Right lobe of liver (tissue), 6 donors: ENCODE measurements at regions not wholly inside any gene's neighbourhood (a gene's known extent, or its start where the extent isn't known, plus 50 kb on each side); places are given as distances from the start of the nearest gene placed in this dataset.
"Not testable (repeated sequence)": the region's sequence is repeated elsewhere in the genome, so short reads cannot be mapped to it uniquely, and the experiment has no call there.

Experiments used
- ATAC-seq, 4 donors: fragments of 200-7000 bp; cut with Tn5 transposase; one replicate each; pipeline ENCODE4 v1.9.1; 2020; ENCODE audit warnings: mild to moderate bottlenecking in 4 of 4, moderate library complexity in 4 of 4
- DNase-seq, 3 donors: peaks; one replicate each; pipeline ENCODE4 v3.0.0-alpha.2; 2020
- H3K27ac ChIP-seq, 3 donors: fragments of 200-600 bp; one replicate each; pipeline ENCODE4 v1.8.0; 2022
- H3K27me3 ChIP-seq, 2 donors: fragments of 200-600 bp; one replicate each; pipeline ENCODE4 v1.8.0; 2022
- H3K36me3 ChIP-seq, 4 donors: fragments of 200-600 bp; sonication (generic) in 1 of 4; one replicate each; pipeline versions ENCODE4 v1.5.1 to v1.8.0; 2017 to 2022; ENCODE audit warnings: control low read depth in 1 of 4
- H3K4me1 ChIP-seq, 4 donors: fragments of 200-600 bp; sonication (generic) in 1 of 4; one replicate each; pipeline versions ENCODE4 v1.5.1 to v1.8.0; 2017 to 2022; ENCODE audit warnings: control low read depth in 1 of 4
- H3K4me3 ChIP-seq, 3 donors: fragments of 200-600 bp; one replicate each; pipeline ENCODE4 v1.8.0; 2022
- H3K9me3 ChIP-seq, 4 donors: fragments of 200-600 bp; sonication (generic) in 1 of 4; one replicate each; pipeline versions ENCODE4 v1.5.1 to v1.8.0; 2017 to 2022; ENCODE audit warnings: control low read depth in 1 of 4
- POLR2A ChIP-seq: fragments of 450-650 bp; IDR thresholded peaks from one replicate; pipeline ENCODE4 v1.6.1; 2017; ENCODE audit warnings: antibody characterized with exemption, mild to moderate bottlenecking
- WGBS: methylation state at CpG from one replicate; pipeline ENCODE4 v1.1.6; 2018; ENCODE audit warnings: low coverage, low lambda C conversion rate; ENCODE audit not compliant: insufficient coverage; ENCODE audit errors: missing lambda C conversion rate; 5-methylcytosine and 5-hydroxymethylcytosine counted together
- intact Hi-C, 2 donors: fragments of 100-400 bp; cut with DNase I; formaldehyde crosslinking; loops; one replicate each; pipeline versions ENCODE4 v1.11.2 to v1.14.1; 2022
- TF ChIP-seq, protein P1 (sequence below), 4 donors: fragments of 200-600 bp in 3 of 4; fragments of 450-650 bp in 1 of 4; IDR thresholded peaks; one replicate each; pipeline versions ENCODE4 v1.5.1 to v1.8.0; 2016 to 2022; ENCODE audit warnings: antibody characterized with exemption in 4 of 4, mild to moderate bottlenecking in 2 of 4
- donor health status: DM: no; HTN: yes; CAD: no.
- donor health status: DM: no; HTN: no; CAD: no.
- donor health status: DM: no; HTN: no; CAD: no.
- donor health status: DM: no; HTN: yes; CAD: no.
- donor health status: DM: no; HTN: yes; CAD: no.

DNA sequence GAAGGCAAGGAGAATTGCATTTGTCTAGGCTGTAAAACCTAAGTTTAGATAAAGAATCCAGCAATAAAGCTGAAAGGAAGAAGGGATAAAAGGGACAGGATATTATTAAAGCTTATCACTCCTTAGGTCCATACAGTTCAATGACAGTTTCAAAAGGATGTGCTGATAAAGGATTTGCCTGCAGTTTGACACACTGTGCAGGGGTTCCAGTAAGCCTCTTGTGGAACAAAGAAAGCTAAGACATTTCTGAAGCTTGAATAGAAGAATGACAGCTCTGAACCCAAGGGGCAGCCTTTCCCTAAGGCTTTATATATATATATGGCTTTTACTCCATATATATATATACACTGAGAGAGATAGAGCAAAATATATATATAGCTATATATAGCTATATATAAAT, 276.8 kb upstream of the GRM3 start:
- ATAC-seq (no peak), DNase-seq (no peak)
- H3K36me3 ChIP-seq = no peaks in the 10 kb centered on the region
- TF ChIP-seq, protein P1, sequence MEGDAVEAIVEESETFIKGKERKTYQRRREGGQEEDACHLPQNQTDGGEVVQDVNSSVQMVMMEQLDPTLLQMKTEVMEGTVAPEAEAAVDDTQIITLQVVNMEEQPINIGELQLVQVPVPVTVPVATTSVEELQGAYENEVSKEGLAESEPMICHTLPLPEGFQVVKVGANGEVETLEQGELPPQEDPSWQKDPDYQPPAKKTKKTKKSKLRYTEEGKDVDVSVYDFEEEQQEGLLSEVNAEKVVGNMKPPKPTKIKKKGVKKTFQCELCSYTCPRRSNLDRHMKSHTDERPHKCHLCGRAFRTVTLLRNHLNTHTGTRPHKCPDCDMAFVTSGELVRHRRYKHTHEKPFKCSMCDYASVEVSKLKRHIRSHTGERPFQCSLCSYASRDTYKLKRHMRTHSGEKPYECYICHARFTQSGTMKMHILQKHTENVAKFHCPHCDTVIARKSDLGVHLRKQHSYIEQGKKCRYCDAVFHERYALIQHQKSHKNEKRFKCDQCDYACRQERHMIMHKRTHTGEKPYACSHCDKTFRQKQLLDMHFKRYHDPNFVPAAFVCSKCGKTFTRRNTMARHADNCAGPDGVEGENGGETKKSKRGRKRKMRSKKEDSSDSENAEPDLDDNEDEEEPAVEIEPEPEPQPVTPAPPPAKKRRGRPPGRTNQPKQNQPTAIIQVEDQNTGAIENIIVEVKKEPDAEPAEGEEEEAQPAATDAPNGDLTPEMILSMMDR (IDR thresholded peaks at IDR 0.05) = no peak
- TF ChIP-seq POLR2A = no peak
- no peaks in the 10 kb centered on the region for H3K4me1 ChIP-seq
- H3K27me3 ChIP-seq = no peaks in the 10 kb centered on the region
- no peaks in the 10 kb centered on the region for H3K9me3 ChIP-seq
- intact Hi-C loops = no loop called here
- no peak overlapping the region for H3K4me3 ChIP-seq
- no peak overlapping the region for H3K27ac ChIP-seq

DNA sequence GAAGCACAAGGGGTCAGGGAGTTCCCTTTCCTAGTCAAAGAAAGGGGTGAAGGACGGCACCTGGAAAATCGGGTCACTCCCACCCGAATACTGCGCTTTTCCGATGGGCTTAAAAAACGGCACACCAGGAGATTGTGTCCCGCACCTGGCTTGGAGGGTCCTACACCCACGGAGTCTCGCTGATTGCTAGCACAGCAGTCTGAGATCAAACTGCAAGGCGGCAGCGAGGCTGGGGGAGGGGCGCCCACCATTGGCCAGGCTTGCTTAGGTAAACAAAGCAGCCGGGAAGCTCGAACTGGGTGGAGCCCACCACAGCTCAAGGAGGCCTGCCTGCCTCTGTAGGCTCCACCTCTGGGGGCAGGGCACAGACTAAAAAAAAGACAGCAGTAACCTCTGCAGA, 303.3 kb upstream of the GRM3 start:
- DNase-seq, H3K27ac ChIP-seq, H3K9me3 ChIP-seq, H3K27me3 ChIP-seq, ATAC-seq, intact Hi-C loops, H3K4me1 ChIP-seq, H3K4me3 ChIP-seq, H3K36me3 ChIP-seq: not testable (repeated sequence)
- WGBS = no CpG with 5 or more reads among the region's 14 CpGs

DNA sequence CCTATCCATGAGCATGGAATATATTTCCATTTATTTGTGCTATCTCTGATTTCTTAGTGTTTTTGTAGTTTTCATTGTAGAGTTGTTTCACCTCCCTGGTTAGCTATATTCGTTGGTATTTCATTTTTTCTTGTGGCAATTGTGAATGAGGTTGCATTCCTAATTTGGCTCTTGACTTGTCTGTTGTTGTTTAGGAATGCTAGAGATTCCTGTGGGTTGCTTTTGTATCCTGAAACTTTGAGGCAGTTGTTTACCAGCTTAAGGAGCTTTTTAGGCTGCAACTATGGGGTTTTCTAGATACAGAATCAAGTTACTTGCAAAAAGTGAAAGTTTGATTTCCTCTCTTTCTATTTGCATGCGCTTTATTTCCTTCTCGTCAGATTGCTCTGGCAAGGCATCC, 304.7 kb upstream of the GRM3 start:
- no peak for TF ChIP-seq POLR2A
- TF ChIP-seq, protein P1 (IDR thresholded peaks at IDR 0.05) = no peak
- DNase-seq = no peak
- Histone ChIP-seq H3K4me1 (no peaks in the 10 kb centered on the region), H3K4me3 (no peak overlapping the region), H3K36me3 (no peaks in the 10 kb centered on the region), H3K9me3 (no peaks in the 10 kb centered on the region), H3K27ac (no peak overlapping the region), H3K27me3 (no peaks in the 10 kb centered on the region)
- intact Hi-C loops = no loop called here
- WGBS = 64% methylated on average over 3 of the region's 3 CpGs
- no peak for ATAC-seq

DNA sequence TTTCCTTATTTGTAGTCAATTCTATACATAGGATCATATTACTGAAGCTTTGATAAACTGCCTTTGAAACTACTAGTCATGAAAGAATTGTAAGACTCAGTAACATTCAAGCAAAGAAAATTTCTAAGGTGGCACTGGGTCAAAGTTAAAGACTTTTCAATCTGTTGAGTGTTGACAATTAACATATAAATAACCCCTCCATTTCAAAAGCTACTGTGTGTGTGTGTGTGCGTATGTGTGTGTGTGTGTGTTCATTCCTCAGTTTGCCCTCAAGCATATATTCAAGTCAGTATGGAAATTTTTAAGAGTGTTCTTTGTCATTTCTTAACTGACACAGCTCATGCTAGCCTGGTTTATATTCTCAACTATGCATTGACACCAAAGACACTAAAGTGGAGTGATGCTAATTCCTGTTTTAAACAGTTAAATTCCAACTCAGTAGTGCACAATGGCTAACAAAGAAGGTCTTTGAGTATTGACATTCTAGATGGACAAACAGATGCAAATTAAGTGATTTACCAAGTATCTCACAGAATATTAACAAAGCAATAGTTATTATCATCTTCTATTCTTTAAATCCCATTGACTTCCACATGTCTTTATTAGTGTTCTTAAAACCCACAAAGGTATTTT, 314.8 kb upstream of the GRM3 start:
- ATAC-seq = no peak
- TF ChIP-seq POLR2A = no peak
- TF ChIP-seq, protein P1 (IDR thresholded peaks at IDR 0.05) = no peak
- Histone ChIP-seq H3K4me3 (no peak overlapping the region), H3K9me3 (no peaks in the 10 kb centered on the region), H3K36me3 (no peaks in the 10 kb centered on the region), H3K4me1 (no peaks in the 10 kb centered on the region), H3K27me3 (no peaks in the 10 kb centered on the region), H3K27ac (no peak overlapping the region)
- WGBS = 0% methylated on average over 1 of the region's 1 CpG
- DNase-seq = no peak
- intact Hi-C loops = no loop called here

DNA sequence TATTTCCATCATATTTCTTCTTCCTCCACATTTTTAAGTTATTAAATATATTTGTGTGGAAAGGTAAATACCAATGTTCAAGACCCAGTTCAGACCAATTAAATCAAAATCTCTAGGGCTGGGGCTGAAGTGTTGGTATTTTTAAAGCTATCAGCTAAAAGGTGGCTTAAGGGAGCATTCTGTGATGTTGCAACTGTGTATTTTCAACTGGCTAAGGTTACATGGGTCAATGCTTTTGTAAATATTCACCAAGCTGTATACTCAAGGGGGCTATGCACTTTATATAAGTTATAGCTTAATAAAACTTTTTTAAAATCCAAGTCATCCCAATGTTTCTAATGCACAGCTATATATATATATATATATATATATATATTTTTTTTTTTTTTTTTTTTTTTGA, 316.9 kb upstream of the GRM3 start:
- Histone ChIP-seq H3K4me1 (no peaks in the 10 kb centered on the region), H3K4me3 (no peak overlapping the region), H3K9me3 (no peaks in the 10 kb centered on the region), H3K27ac (no peak overlapping the region), H3K36me3 (no peaks in the 10 kb centered on the region), H3K27me3 (no peaks in the 10 kb centered on the region)
- intact Hi-C loops = no loop called here
- TF ChIP-seq POLR2A = no peak
- TF ChIP-seq, protein P1 (IDR thresholded peaks at IDR 0.05) = no peak
- no peak for DNase-seq
- peak in 1 of 4 donors; percentile 68 for ATAC-seq
